Kidney (tissue), 13 donors: ENCODE measurements at regions not wholly inside any gene's neighbourhood (a gene's known extent, or its start where the extent isn't known, plus 50 kb on each side); places are given as distances from the start of the nearest gene placed in this dataset.
"Not testable (repeated sequence)": the region's sequence is repeated elsewhere in the genome, so short reads cannot be mapped to it uniquely, and the experiment has no call there.

Experiments used
- DNase-seq, 5 donors: peaks; one replicate each; pipeline ENCODE4 v3.0.0-alpha.2; 2013 to 2020
- FAIRE-seq: peaks from 2 replicates; lab custom pipeline; 2012; peaks lifted over from hg19 to GRCh38; lab: Jason Lieb, UNC
- H3K27ac ChIP-seq, 2 donors: one replicate each; pipeline ENCODE4 v1.7.0; 2013; ENCODE audit warnings: low read depth in 2 of 2, low read length in 2 of 2, inconsistent platforms in 1 of 2
- H3K27me3 ChIP-seq: one replicate; pipeline ENCODE4 v1.7.1; 2013; ENCODE audit warnings: low read length, inconsistent platforms; ENCODE audit not compliant: control insufficient read depth, insufficient read depth
- H3K36me3 ChIP-seq, 3 donors: one replicate each; pipeline versions ENCODE4 v1.7.0 to v1.7.1; 2013; ENCODE audit warnings: low read length in 3 of 3, control low read depth in 1 of 3, inconsistent platforms in 1 of 3; ENCODE audit not compliant: insufficient read depth in 3 of 3, control insufficient read depth in 2 of 3
- H3K4me1 ChIP-seq, 3 donors: one replicate each; pipeline versions ENCODE4 v1.7.0 to v1.7.1; 2013; ENCODE audit warnings: low read length in 3 of 3, inconsistent platforms in 1 of 3, low read depth in 1 of 3; ENCODE audit not compliant: control insufficient read depth in 2 of 3, insufficient read depth in 2 of 3
- H3K4me3 ChIP-seq, 3 donors: one replicate each; pipeline versions ENCODE4 v1.7.0 to v1.8.1; 2013; ENCODE audit warnings: low read length in 3 of 3, control low read depth in 1 of 3, inconsistent platforms in 1 of 3
- H3K9ac ChIP-seq, 3 donors: one replicate each; pipeline versions ENCODE4 v1.7.0 to v1.7.1; 2013; ENCODE audit warnings: low read length in 3 of 3, control low read depth in 1 of 3, inconsistent platforms in 1 of 3
- H3K9me3 ChIP-seq, 3 donors: one replicate each; pipeline versions ENCODE4 v1.7.0 to v1.7.1; 2013; ENCODE audit warnings: low read length in 3 of 3, control low read depth in 1 of 3, inconsistent platforms in 1 of 3; ENCODE audit not compliant: control insufficient read depth in 2 of 3, insufficient read depth in 1 of 3
- intact Hi-C: fragments of 100-400 bp; cut with DNase I; formaldehyde crosslinking; loops from one replicate; pipeline ENCODE4 v1.11.1; 2022
- TF ChIP-seq, protein P1 (sequence below): IDR thresholded peaks from 3 replicates; pipeline ENCODE4 v1.5.1; 2012; ENCODE audit warnings: mild to moderate bottlenecking, moderate library complexity, borderline replicate concordance; ENCODE audit not compliant: insufficient read depth; ENCODE audit errors: extremely low read depth
- donor health status: control.
- donor health status: control.
- donor health status: control.
- donor health status: control.
- donor health status: control.
- donor health status: DM: yes; HTN: yes; CAD: no.
- donor health status: Normal renal cell carcinoma (clear cell type).

DNA sequence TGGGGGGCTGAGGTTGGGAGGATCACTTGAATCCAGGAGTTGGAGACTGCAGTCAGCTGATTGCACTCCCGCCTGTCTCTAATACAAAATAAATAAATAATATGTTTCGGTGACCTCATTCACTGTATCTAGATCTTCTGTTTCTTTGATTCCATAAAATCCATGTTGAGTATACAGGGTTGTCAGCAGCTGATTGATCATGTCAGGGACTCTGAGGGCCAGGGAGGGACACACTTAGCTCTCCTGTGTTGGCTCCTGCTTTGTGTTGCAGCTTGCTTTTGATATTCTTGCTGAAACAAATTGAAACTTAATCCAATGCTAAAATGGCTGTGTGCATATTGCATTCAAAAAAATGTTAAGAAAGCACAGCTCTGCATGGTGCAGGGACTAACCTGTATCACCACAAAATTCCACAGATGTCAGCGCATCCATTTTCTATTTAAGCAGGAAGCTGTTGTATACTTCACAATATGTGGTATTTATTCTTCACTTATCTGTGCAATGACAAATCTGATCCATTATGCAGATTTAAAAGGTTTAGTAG is 454.5 kb downstream of the CDH11 start:
- H3K27me3 ChIP-seq = no peaks in the 10 kb centered on the region
- no peak overlapping the region for H3K9ac ChIP-seq
- no peak overlapping the region for H3K27ac ChIP-seq
- DNase-seq (no peak), FAIRE-seq (no peak)
- no peaks in the 10 kb centered on the region for H3K9me3 ChIP-seq
- no peaks in the 10 kb centered on the region for H3K4me1 ChIP-seq
- TF ChIP-seq, protein P1, sequence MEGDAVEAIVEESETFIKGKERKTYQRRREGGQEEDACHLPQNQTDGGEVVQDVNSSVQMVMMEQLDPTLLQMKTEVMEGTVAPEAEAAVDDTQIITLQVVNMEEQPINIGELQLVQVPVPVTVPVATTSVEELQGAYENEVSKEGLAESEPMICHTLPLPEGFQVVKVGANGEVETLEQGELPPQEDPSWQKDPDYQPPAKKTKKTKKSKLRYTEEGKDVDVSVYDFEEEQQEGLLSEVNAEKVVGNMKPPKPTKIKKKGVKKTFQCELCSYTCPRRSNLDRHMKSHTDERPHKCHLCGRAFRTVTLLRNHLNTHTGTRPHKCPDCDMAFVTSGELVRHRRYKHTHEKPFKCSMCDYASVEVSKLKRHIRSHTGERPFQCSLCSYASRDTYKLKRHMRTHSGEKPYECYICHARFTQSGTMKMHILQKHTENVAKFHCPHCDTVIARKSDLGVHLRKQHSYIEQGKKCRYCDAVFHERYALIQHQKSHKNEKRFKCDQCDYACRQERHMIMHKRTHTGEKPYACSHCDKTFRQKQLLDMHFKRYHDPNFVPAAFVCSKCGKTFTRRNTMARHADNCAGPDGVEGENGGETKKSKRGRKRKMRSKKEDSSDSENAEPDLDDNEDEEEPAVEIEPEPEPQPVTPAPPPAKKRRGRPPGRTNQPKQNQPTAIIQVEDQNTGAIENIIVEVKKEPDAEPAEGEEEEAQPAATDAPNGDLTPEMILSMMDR = no peak
- intact Hi-C loops = no loop called here
- no peaks in the 10 kb centered on the region for H3K36me3 ChIP-seq
- no peak overlapping the region for H3K4me3 ChIP-seq

DNA sequence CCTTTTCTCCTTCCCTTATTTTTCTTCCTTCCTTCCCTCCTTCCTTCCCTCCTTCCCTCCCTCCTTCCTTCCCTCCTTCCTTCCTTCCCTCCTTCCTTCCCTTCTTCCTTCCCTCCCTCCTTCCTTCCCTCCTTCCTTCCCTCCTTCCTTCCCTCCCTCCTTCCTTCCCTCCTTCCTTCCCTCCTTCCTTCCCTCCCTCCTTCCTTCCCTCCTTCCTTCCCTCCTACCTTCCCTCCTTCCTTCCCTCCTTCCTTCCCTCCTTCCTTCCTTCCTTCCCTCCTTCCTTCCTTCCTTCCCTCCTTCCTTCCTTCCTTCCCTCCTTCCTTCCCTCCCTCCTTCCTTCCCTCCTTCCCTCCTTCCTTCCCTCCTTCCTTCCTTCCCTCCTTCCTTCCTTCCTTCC is 459.6 kb downstream of the CDH11 start:
- DNase-seq, intact Hi-C loops, H3K9ac ChIP-seq, H3K27me3 ChIP-seq, H3K4me1 ChIP-seq, FAIRE-seq, H3K27ac ChIP-seq, H3K4me3 ChIP-seq, H3K9me3 ChIP-seq, H3K36me3 ChIP-seq: not testable (repeated sequence)

DNA sequence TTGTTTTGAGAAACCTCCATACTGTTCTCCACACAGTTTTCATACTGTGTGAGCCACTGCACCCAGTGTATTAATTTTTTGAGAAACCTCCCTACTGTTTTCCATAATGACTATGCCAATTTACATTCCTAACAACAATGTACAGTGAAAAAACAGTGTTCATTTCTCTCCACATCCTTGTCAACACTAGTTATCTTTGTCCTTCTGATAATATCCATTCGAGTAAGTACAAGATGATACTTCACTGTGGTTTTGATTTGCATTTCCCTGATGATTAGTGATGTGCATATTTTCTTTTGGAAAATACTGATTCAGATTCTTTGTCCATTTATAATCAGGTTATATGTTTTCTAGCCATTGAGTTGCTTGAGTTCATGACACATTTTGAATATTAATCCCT is 462.0 kb downstream of the CDH11 start:
- intact Hi-C loops = no loop called here
- DNase-seq (no peak), FAIRE-seq (no peak)
- no peak overlapping the region for H3K9ac ChIP-seq
- no peak overlapping the region for H3K27ac ChIP-seq
- TF ChIP-seq, protein P1 = no peak
- H3K36me3 ChIP-seq = no peaks in the 10 kb centered on the region
- no peak overlapping the region for H3K4me3 ChIP-seq
- H3K27me3 ChIP-seq = no peaks in the 10 kb centered on the region
- H3K4me1 ChIP-seq = no peaks in the 10 kb centered on the region
- H3K9me3 ChIP-seq = no peaks in the 10 kb centered on the region

- DNase-seq (no peak), FAIRE-seq (no peak)
- H3K9me3 ChIP-seq = no peaks in the 10 kb centered on the region
- H3K27ac ChIP-seq = no peak overlapping the region
- no peaks in the 10 kb centered on the region for H3K36me3 ChIP-seq
- H3K4me3 ChIP-seq = no peak overlapping the region
- TF ChIP-seq, protein P1 = no peak
- H3K4me1 ChIP-seq = no peaks in the 10 kb centered on the region
- no peaks in the 10 kb centered on the region for H3K27me3 ChIP-seq
- intact Hi-C loops = no loop called here
- H3K9ac ChIP-seq = no peak overlapping the region
Observed at GRCh38 chr16:64657316-64658011, 464.4 kb downstream of the CDH11 start.
